GM23338 (cell line): ENCODE measurements at regions not wholly inside any gene's neighbourhood (a gene's known extent, or its start where the extent isn't known, plus 50 kb on each side); places are given as distances from the start of the nearest gene placed in this dataset.

Experiments used
- ATAC-seq: fragments of 200-7000 bp; cut with Tn5 transposase; 3 replicates; pipeline ENCODE4 v1.9.1; 2020
- DNase-seq: peaks from one replicate; pipeline ENCODE4 v3.0.0-alpha.2; 2015; ENCODE audit warnings: low spot score
- H2AFZ ChIP-seq: fragments of 200-600 bp; sonication (generic); 2 replicates; pipeline ENCODE4 v1.8.0; 2016; ENCODE audit warnings: antibody characterized with exemption, mild to moderate bottlenecking, moderate library complexity
- H3F3A ChIP-seq: fragments of 200-600 bp; sonication (generic); replicated peaks from 2 replicates; pipeline ENCODE4 v1.8.0; 2017; ENCODE audit warnings: antibody characterized with exemption, mixed run types, low read depth
- H3K27ac ChIP-seq: fragments of 200-600 bp; sonication (generic); 2 replicates; pipeline ENCODE4 v1.6.1; 2016; ENCODE audit warnings: low read depth
- H3K27me3 ChIP-seq: fragments of 200-600 bp; sonication (generic); 2 replicates; pipeline ENCODE4 v1.8.0; 2016; ENCODE audit warnings: mild to moderate bottlenecking, mixed run types, moderate library complexity; ENCODE audit not compliant: insufficient read depth
- H3K36me3 ChIP-seq: fragments of 200-600 bp; sonication (generic); 2 replicates; pipeline ENCODE4 v1.8.0; 2016; ENCODE audit warnings: mild to moderate bottlenecking; ENCODE audit not compliant: insufficient read depth
- H3K4me1 ChIP-seq: fragments of 200-600 bp; sonication (generic); 2 replicates; pipeline ENCODE4 v1.8.0; 2016; ENCODE audit warnings: mild to moderate bottlenecking, moderate library complexity; ENCODE audit not compliant: insufficient read depth
- H3K4me2 ChIP-seq: fragments of 200-600 bp; sonication (generic); 2 replicates; pipeline ENCODE4 v1.7.1; 2017; ENCODE audit warnings: mixed run types
- H3K4me3 ChIP-seq: fragments of 200-600 bp; sonication (generic); 2 replicates; pipeline ENCODE4 v1.6.1; 2016; ENCODE audit warnings: mixed run types
- H3K79me2 ChIP-seq: fragments of 200-600 bp; sonication (generic); replicated peaks from 2 replicates; pipeline ENCODE4 v1.8.0; 2017; ENCODE audit warnings: mild to moderate bottlenecking; ENCODE audit not compliant: insufficient read depth
- H3K9me2 ChIP-seq: fragments of 200-600 bp; sonication (generic); 2 replicates; pipeline ENCODE4 v1.8.0; 2017; ENCODE audit not compliant: insufficient read depth
- H4K20me1 ChIP-seq: fragments of 200-600 bp; sonication (generic); replicated peaks from 2 replicates; pipeline ENCODE4 v1.8.0; 2017; ENCODE audit warnings: mild to moderate bottlenecking; ENCODE audit not compliant: insufficient read depth
- H3K27ac Mint-ChIP-seq: 2 replicates; pipeline ENCODE4 v1.8.0; 2020; ENCODE audit warnings: inconsistent platforms, mild to moderate bottlenecking, moderate library complexity, mixed read lengths
- H3K27me3 Mint-ChIP-seq: 3 replicates; pipeline ENCODE4 v1.8.0; 2022; ENCODE audit warnings: low read depth, mild to moderate bottlenecking, moderate library complexity, mixed read lengths, inconsistent platforms; ENCODE audit not compliant: insufficient read depth, poor library complexity
- H3K36me3 Mint-ChIP-seq: 3 replicates; pipeline ENCODE4 v1.8.0; 2021; ENCODE audit warnings: low read depth, mild to moderate bottlenecking, inconsistent platforms, moderate library complexity, mixed read lengths
- H3K4me1 Mint-ChIP-seq: 3 replicates; pipeline ENCODE4 v1.8.0; 2020; ENCODE audit warnings: mild to moderate bottlenecking, inconsistent platforms, mixed read lengths
- H3K4me3 Mint-ChIP-seq: 3 replicates; pipeline ENCODE4 v1.8.0; 2021; ENCODE audit warnings: moderate library complexity, mild to moderate bottlenecking, inconsistent platforms, mixed read lengths
- H3K9me3 Mint-ChIP-seq: 3 replicates; pipeline ENCODE4 v1.8.0; 2020; ENCODE audit warnings: moderate library complexity, mild to moderate bottlenecking, inconsistent platforms, mixed read lengths
- EZH2 ChIP-seq: fragments of 200-600 bp; sonication (generic); IDR thresholded peaks from one replicate; pipeline ENCODE4 v1.8.0; 2017; ENCODE audit warnings: antibody characterized with exemption, mild to moderate bottlenecking, low read depth; ENCODE audit not compliant: unreplicated experiment
- JUNB ChIP-seq: IDR thresholded peaks from one replicate; pipeline ENCODE4 v1.6.1; 2016; ENCODE audit warnings: antibody characterized with exemption; ENCODE audit not compliant: unreplicated experiment
- POLR2AphosphoS5 ChIP-seq: IDR thresholded peaks from 2 replicates; pipeline ENCODE4 v1.6.1; 2016; ENCODE audit warnings: antibody characterized with exemption, low read depth
- STAT1 ChIP-seq: IDR thresholded peaks from one replicate; pipeline ENCODE4 v1.6.1; 2016; ENCODE audit warnings: antibody characterized with exemption; ENCODE audit not compliant: unreplicated experiment
- ZNF114 ChIP-seq: fragments of 250-450 bp; sonication (Bioruptor Pico); IDR thresholded peaks from 2 replicates; pipeline ENCODE4 v1.5.0; 2020; ENCODE audit warnings: mild to moderate bottlenecking, moderate library complexity
- TF ChIP-seq, protein P1 (sequence below): IDR thresholded peaks from one replicate; pipeline ENCODE4 v1.6.1; 2018; ENCODE audit warnings: antibody characterized with exemption; ENCODE audit not compliant: unreplicated experiment
- TF ChIP-seq, protein P2 (sequence below): IDR thresholded peaks from 2 replicates; pipeline ENCODE4 v1.6.1; 2016; ENCODE audit warnings: antibody characterized with exemption
- TF ChIP-seq, protein P3 (sequence below), 2 experiments: fragments of 200-600 bp in 1 of 2; sonication (generic) in 1 of 2; conservative IDR thresholded peaks; 2 replicates each; pipeline versions ENCODE4 v1.5.1 to v1.6.1; 2016 to 2017; ENCODE audit warnings: antibody characterized with exemption in 2 of 2, low read depth in 2 of 2, mild to moderate bottlenecking in 2 of 2, moderate library complexity in 1 of 2

DNA sequence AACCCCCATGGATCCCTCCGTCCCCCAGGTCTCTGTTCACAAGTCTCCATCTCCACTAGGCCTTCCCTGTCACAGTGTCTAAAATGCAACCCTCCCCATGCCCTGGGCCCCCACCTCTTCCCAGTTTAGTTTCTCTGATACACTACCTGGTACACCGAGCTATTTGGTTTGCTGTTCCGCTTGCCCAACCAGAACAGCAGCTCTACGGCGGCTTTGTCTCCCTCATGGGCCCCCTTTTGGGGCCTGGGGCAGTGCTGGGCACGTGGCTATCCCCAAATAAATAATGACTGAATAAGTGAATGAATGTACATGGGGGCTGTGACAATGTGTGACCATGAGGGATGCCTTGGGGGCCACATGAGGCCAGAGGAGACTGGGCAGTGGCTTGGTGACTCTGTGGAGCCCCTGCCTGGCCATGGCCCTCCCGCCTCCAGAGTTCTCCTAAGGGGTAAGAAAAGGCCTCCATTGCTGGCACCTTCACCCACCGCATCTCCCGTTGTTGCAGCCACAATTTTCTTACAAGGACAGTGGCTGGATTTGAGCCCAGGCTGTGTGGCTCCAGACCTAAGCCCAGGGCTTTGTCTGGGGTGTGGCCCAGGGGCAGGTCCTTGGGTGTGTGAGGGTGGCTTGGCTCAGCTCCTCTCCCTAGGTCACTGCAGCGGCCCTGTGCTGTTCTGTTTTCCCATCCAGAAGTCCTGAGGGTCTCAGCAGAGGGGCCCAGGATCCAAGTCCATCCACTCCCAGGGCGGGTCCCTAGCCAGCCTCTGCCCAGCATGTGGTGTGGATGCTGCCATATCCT is 408.5 kb upstream of the SULF2 start:
- H3K9me2 ChIP-seq: no peaks in the 10 kb centered on the region
- H3K79me2 ChIP-seq: no peaks in the 10 kb centered on the region
- no peaks in the 10 kb centered on the region for H4K20me1 ChIP-seq
- H3K36me3 ChIP-seq: no peaks in the 10 kb centered on the region
- H3K4me2 ChIP-seq: no peak overlapping the region
- Mint-ChIP-seq H3K27ac (no peak overlapping the region), H3K27me3 (peaks cover 6% of the 10 kb centered on the region), H3K36me3 (no peaks in the 10 kb centered on the region), H3K9me3 (no peaks in the 10 kb centered on the region), H3K4me1 (peaks cover 6% of the 10 kb centered on the region; the same call in 2 of the 3 replicates), H3K4me3 (no peak overlapping the region)
- ATAC-seq (no peak), DNase-seq (no peak)
- no peaks in the 10 kb centered on the region for H3F3A ChIP-seq
- no peaks in the 10 kb centered on the region for H3K27me3 ChIP-seq
- no peaks in the 10 kb centered on the region for H3K4me1 ChIP-seq
- no peak overlapping the region for H2AFZ ChIP-seq
- H3K4me3 ChIP-seq: no peak overlapping the region
- no peak overlapping the region for H3K27ac ChIP-seq
- TF ChIP-seq EZH2 (no peak), ZNF114 (CRISPR knock-in tag) (no peak), JUNB (no peak), POLR2AphosphoS5 (no peak)
- TF ChIP-seq, protein P1, sequence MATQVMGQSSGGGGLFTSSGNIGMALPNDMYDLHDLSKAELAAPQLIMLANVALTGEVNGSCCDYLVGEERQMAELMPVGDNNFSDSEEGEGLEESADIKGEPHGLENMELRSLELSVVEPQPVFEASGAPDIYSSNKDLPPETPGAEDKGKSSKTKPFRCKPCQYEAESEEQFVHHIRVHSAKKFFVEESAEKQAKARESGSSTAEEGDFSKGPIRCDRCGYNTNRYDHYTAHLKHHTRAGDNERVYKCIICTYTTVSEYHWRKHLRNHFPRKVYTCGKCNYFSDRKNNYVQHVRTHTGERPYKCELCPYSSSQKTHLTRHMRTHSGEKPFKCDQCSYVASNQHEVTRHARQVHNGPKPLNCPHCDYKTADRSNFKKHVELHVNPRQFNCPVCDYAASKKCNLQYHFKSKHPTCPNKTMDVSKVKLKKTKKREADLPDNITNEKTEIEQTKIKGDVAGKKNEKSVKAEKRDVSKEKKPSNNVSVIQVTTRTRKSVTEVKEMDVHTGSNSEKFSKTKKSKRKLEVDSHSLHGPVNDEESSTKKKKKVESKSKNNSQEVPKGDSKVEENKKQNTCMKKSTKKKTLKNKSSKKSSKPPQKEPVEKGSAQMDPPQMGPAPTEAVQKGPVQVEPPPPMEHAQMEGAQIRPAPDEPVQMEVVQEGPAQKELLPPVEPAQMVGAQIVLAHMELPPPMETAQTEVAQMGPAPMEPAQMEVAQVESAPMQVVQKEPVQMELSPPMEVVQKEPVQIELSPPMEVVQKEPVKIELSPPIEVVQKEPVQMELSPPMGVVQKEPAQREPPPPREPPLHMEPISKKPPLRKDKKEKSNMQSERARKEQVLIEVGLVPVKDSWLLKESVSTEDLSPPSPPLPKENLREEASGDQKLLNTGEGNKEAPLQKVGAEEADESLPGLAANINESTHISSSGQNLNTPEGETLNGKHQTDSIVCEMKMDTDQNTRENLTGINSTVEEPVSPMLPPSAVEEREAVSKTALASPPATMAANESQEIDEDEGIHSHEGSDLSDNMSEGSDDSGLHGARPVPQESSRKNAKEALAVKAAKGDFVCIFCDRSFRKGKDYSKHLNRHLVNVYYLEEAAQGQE: no peak
- TF ChIP-seq, protein P2, sequence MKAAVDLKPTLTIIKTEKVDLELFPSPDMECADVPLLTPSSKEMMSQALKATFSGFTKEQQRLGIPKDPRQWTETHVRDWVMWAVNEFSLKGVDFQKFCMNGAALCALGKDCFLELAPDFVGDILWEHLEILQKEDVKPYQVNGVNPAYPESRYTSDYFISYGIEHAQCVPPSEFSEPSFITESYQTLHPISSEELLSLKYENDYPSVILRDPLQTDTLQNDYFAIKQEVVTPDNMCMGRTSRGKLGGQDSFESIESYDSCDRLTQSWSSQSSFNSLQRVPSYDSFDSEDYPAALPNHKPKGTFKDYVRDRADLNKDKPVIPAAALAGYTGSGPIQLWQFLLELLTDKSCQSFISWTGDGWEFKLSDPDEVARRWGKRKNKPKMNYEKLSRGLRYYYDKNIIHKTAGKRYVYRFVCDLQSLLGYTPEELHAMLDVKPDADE: no peak

- Mint-ChIP-seq H3K27me3 (peaks cover 6% of the 10 kb centered on the region), H3K4me1 (peaks cover 8% of the 10 kb centered on the region; the same call in 2 of the 3 replicates), H3K9me3 (no peaks in the 10 kb centered on the region), H3K4me3 (no peak overlapping the region), H3K36me3 (no peaks in the 10 kb centered on the region), H3K27ac (no peak overlapping the region)
- Histone ChIP-seq H3K9me2 (no peaks in the 10 kb centered on the region), H3K4me1 (no peaks in the 10 kb centered on the region), H3K79me2 (no peaks in the 10 kb centered on the region), H3F3A (no peaks in the 10 kb centered on the region), H3K4me3 (no peak overlapping the region), H3K4me2 (no peak overlapping the region), H4K20me1 (no peaks in the 10 kb centered on the region), H3K27ac (no peak overlapping the region), H2AFZ (no peak overlapping the region), H3K36me3 (no peaks in the 10 kb centered on the region), H3K27me3 (no peaks in the 10 kb centered on the region)
- ATAC-seq (no peak), DNase-seq (no peak)
- no peak for TF ChIP-seq EZH2
- TF ChIP-seq, protein P3, sequence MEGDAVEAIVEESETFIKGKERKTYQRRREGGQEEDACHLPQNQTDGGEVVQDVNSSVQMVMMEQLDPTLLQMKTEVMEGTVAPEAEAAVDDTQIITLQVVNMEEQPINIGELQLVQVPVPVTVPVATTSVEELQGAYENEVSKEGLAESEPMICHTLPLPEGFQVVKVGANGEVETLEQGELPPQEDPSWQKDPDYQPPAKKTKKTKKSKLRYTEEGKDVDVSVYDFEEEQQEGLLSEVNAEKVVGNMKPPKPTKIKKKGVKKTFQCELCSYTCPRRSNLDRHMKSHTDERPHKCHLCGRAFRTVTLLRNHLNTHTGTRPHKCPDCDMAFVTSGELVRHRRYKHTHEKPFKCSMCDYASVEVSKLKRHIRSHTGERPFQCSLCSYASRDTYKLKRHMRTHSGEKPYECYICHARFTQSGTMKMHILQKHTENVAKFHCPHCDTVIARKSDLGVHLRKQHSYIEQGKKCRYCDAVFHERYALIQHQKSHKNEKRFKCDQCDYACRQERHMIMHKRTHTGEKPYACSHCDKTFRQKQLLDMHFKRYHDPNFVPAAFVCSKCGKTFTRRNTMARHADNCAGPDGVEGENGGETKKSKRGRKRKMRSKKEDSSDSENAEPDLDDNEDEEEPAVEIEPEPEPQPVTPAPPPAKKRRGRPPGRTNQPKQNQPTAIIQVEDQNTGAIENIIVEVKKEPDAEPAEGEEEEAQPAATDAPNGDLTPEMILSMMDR (conservative IDR thresholded peaks at IDR 0.05; ENCODE audit: low read depth in 2 of 2): no peak
- TF ChIP-seq STAT1: no peak
- no peak for TF ChIP-seq ZNF114 (CRISPR knock-in tag)
- TF ChIP-seq POLR2AphosphoS5: no peak
- TF ChIP-seq, protein P2: no peak
Measured at GRCh38 chr20:48192109-48192508, 406.8 kb upstream of the SULF2 start.
